DMS79 treated with DMSO at 0.1 percent for 48 hours (cell line): ENCODE measurements at regions not wholly inside any gene's neighbourhood (a gene's known extent, or its start where the extent isn't known, plus 50 kb on each side); places are given as distances from the start of the nearest gene placed in this dataset.
"Not testable (repeated sequence)": the region's sequence is repeated elsewhere in the genome, so short reads cannot be mapped to it uniquely, and the experiment has no call there.

Experiments used
- DNase-seq: peaks from one replicate; lab custom pipeline; 2025; lab: John Stamatoyannopoulos, UW

DNA sequence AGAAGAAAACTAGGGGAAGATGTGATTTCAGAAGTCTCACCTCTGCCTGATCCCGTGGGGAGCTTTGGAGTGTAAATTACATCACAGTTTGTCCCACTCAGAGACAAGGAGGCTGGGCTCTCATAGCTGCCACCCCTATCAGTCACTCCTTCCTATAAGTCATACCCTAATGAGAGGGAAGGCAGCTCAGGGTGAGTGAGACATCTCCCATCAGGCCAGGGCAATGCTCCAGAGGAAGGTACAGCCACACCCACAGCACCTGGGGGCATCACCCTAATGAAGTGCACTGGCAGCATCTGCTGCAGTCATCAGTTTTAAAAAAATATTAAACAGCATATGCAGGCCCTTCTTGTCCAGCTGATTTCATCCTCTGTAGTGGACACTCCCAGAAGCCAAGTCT, 223.1 kb upstream of the NBPF12 start:
- DNase-seq: not testable (repeated sequence)

- not testable (repeated sequence) for DNase-seq
These were observed 227.1 kb upstream of the NBPF12 start for GRCh38 chr1:146710838-146711521.

- not testable (repeated sequence) for DNase-seq
These were observed 228.8 kb upstream of the NBPF12 start for GRCh38 chr1:146709302-146709701.

- DNase-seq: not testable (repeated sequence)
These were observed 233.9 kb upstream of the NBPF12 start for GRCh38 chr1:146704162-146704724.

DNA sequence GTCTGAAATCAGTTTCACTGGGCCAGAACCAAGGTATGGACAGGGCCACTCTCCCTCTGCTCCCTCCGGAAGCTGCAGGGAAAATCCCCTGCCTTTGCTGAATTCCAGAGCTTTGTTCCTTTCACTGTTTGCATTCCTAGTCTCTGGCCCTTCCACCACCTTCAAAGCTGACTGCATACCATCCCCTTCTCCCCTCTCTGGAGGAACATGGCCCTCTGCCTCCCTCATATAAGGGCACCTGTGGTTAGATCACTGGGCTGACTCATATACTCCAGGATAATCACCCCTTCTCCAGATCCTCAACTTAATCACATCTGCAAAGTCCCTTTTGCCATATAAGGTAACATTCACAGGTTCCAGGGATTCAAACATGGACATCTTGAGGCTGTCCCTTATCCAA, 236.8 kb upstream of the NBPF12 start:
- DNase-seq: not testable (repeated sequence)

GRCh38 chr1:146695388-146695787, 242.7 kb upstream of the NBPF12 start:
- not testable (repeated sequence) for DNase-seq

DNA sequence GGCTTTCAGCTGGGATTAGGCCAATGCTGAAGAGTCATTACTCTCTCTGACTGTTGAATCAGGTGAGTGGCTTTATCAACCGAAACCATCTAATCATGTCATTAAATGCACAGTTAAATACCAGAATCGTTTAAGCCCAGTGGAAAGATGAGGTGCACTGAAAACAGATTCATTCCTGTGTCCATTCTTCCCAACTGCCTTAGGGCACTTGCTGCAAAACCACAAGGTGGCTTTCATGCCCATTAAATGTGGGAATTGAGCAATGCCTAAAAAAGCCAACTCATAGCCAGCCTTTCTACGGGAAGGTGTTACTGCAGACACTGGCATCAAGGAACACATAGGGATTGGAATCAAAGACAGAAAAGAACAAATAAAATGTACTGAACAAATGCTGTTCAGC, 246.3 kb upstream of the NBPF12 start:
- DNase-seq: not testable (repeated sequence)

GRCh38 chr1:146688893-146689292, 249.2 kb upstream of the NBPF12 start:
- not testable (repeated sequence) for DNase-seq

- not testable (repeated sequence) for DNase-seq
These were observed 251.3 kb upstream of the NBPF12 start for GRCh38 chr1:146686777-146687366.

GRCh38 chr1:146683126-146683429, 255.0 kb upstream of the NBPF12 start:
- not testable (repeated sequence) for DNase-seq

GRCh38 chr1:146682227-146683125, 255.6 kb upstream of the NBPF12 start:
- not testable (repeated sequence) for DNase-seq

DNA sequence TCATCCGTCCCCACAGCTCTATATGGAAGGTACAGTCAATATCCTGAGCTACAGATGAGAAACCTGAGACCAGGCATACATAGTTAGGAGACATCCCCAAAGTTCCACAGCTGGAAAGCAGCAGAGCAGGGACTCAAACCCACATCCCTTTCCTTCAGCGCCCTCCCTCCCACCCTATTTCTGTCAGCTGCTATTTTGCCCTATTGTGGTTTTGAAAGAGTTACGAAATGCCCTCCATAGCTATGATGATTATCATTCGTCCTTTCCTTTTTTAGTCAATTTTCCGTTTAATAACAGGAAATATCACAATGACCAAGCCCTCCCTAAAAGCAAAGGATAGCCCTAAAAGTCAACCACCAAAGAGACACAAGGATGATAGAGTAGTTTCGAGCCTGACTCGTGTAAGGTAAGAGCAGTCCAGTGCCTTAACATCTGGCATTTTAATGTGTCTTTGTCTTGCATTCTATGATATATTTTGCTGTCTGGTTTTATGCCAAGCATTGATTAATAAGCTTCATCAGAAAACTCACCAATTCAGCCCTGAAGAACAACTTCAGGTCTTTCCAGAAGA, 264.3 kb upstream of the NBPF12 start:
- not testable (repeated sequence) for DNase-seq

GRCh38 chr1:146672608-146673007, 265.5 kb upstream of the NBPF12 start:
- not testable (repeated sequence) for DNase-seq

GRCh38 chr1:146671588-146671987, 266.5 kb upstream of the NBPF12 start:
- not testable (repeated sequence) for DNase-seq

DNA sequence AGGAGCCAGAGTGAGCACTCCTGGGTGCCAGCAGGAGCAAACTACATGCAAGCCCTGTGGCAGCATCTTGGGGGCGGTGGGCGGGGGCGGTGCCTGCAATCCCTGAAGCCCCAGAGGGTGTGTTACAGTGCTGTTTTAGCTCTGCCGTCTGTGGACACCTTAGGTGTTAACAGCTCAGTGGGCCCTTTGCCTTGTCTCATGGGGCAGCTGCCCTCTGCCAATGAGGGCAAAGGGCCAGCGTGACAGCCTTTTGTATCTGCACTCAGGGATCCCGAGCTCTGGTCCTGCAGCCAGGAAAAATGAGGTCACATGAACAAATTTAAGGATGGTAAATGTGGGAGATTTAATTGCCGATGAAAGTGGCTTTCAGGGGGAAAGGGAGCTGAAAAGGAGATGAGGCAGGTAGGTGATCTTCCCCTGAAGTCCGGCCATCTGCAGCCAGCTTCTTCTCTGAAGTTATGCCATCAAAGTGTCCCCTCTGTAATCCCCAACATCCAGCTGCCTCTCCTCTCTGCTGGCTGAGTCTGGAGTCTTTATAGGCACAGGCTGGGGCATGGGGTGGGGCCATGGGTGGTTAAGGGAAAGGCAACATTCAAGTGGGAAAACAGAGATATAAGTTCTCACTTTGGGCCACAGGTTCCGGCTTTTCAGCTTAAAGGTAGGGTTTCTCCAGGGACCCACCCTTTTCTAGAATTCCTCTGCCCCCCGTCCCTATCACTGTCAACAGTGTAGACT, 267.1 kb upstream of the NBPF12 start:
- DNase-seq: not testable (repeated sequence)

GRCh38 chr1:146666275-146666674, 271.8 kb upstream of the NBPF12 start:
- not testable (repeated sequence) for DNase-seq

DNA sequence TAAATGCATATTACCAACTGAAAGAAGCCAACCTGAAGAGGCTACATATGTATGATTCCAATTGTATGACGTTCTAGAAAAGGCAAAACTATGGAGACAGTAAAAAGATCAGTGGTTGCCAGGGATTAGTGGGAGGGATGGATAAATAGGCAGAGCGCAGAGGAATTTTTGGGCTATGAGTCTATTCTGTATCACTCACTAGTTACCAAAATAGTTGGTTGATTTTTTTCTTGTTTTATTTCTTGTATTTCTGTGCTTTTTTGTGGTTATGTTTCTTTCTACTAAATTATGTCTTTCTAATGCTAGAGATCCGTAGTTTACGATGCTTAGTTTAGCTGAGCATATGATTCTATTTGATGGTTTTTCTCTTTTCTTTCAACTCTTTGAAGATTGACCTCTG, 277.9 kb upstream of the NBPF12 start:
- DNase-seq: not testable (repeated sequence)

DNA sequence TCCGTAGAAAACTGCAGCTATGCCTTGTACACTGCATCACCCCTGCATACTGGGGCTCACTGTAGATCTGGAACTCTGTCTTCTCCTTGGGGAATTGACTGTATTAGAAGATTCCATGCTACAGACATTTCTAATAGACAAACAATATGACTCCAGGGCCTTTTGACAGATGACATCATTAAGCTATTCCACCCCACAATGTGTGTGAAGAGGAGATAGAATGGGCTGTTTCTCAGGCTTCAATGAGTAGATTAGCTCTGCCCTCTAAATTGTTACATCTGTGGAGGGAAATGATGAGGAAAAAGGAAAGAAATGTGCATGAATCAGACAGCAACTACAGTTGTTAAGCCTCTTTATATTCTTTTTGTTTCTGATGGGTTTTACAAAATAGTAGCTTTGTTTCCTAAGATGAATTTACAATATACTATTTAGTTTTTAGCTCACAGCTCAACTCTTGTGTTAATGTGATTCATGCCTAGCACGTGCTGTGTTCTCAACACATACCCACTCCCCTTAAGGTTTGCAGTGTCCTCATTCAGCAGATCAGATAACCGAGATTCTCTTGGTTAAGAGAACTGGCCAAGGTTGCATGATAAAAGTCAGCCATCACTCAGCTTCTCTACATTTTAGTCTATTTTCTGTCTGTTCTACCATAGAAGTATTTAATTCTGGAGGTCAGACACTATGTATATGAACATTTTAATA, 281.6 kb upstream of the NBPF12 start:
- not testable (repeated sequence) for DNase-seq

- not testable (repeated sequence) for DNase-seq
These were observed 283.4 kb upstream of the NBPF12 start for GRCh38 chr1:146654763-146655162.

- DNase-seq: not testable (repeated sequence)
These were observed 292.0 kb upstream of the NBPF12 start for GRCh38 chr1:146645978-146646604.
